VCaP (cell line): ENCODE measurements at regions not wholly inside any gene's neighbourhood (a gene's known extent, or its start where the extent isn't known, plus 50 kb on each side); places are given as distances from the start of the nearest gene placed in this dataset.

Experiments used
- H3K27ac ChIP-seq: fragments of 450-650 bp; 2 replicates; pipeline ENCODE4 v1.5.1; 2017
- TF ChIP-seq, protein P1 (sequence below): fragments of 450-650 bp; conservative IDR thresholded peaks from 2 replicates; pipeline ENCODE4 v1.5.1; 2017; ENCODE audit warnings: mild to moderate bottlenecking, moderate library complexity

DNA sequence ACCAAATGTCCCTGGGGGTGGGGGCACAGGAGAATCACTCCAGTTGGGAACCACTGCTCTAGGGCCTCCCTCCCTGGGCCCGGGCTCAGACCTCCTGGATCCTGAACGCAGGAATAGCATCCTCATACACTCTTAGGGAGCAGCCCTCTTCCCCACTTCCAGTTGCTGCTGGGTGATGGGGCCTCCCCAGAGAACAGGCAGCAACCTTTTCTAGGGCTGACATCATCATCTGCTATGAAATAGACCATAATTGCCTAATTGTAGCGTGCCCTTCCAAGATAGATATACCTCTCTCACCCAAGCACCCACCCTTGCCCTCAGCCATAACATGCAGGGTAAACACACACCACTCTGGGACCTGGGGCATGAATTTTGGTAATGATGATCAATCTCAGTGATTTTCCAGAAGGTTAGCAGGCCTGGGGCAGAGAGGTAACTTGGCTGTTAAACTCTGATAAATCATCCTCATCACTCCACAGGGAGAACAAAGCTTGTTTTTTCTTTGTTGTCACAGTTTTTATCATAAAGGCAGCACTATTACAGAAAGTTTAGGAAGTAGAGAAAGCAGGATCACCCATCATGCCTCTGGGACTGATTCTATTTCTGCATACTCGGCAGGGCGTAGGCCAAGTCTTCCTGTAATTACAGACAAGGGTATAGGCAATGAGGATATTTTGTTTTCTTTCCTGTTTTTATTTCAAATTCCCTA lies 88.3 kb upstream of the PRDM11 start:
- H3K27ac ChIP-seq = no peak overlapping the region
- TF ChIP-seq, protein P1, sequence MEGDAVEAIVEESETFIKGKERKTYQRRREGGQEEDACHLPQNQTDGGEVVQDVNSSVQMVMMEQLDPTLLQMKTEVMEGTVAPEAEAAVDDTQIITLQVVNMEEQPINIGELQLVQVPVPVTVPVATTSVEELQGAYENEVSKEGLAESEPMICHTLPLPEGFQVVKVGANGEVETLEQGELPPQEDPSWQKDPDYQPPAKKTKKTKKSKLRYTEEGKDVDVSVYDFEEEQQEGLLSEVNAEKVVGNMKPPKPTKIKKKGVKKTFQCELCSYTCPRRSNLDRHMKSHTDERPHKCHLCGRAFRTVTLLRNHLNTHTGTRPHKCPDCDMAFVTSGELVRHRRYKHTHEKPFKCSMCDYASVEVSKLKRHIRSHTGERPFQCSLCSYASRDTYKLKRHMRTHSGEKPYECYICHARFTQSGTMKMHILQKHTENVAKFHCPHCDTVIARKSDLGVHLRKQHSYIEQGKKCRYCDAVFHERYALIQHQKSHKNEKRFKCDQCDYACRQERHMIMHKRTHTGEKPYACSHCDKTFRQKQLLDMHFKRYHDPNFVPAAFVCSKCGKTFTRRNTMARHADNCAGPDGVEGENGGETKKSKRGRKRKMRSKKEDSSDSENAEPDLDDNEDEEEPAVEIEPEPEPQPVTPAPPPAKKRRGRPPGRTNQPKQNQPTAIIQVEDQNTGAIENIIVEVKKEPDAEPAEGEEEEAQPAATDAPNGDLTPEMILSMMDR = no peak

- TF ChIP-seq, protein P1 = no peak
- no peak overlapping the region for H3K27ac ChIP-seq
Measured at GRCh38 chr11:45058647-45058950, 87.8 kb upstream of the PRDM11 start.

GRCh38 chr11:45060707-45061106 lies 85.7 kb upstream of the PRDM11 start:
- TF ChIP-seq, protein P1 = no peak
- H3K27ac ChIP-seq = no peak overlapping the region

- TF ChIP-seq, protein P1 = no peak
- H3K27ac ChIP-seq = no peak overlapping the region
Measured at GRCh38 chr11:45061641-45062040, 84.8 kb upstream of the PRDM11 start.

GRCh38 chr11:45062115-45062514 lies 84.3 kb upstream of the PRDM11 start:
- TF ChIP-seq, protein P1 = no peak
- no peak overlapping the region for H3K27ac ChIP-seq

GRCh38 chr11:45062974-45063635 lies 83.3 kb upstream of the PRDM11 start:
- TF ChIP-seq, protein P1 = no peak
- no peak overlapping the region; the same call in 1 of the 2 replicates for H3K27ac ChIP-seq

- TF ChIP-seq, protein P1 = no peak
- no peak overlapping the region for H3K27ac ChIP-seq
Measured at GRCh38 chr11:45063669-45064068, 82.8 kb upstream of the PRDM11 start.
